ENCODE measurements at regions not wholly inside any gene's neighbourhood (a gene's known extent, or its start where the extent isn't known, plus 50 kb on each side); places are given as distances from the start of the nearest gene placed in this dataset.

- TF ChIP-seq CTCF (tag by site-specific recombination; IDR thresholded peaks at IDR 0.05), result no peak
- no peak for TF ChIP-seq TRIM28 (IDR thresholded peaks at IDR 0.05; ENCODE audit: borderline replicate concordance, low read length)
- no peak for TF ChIP-seq ATF2 (tag by site-specific recombination; IDR thresholded peaks at IDR 0.05; ENCODE audit: low read depth)
- no peak for TF ChIP-seq TSHZ1 (tag by site-specific recombination; IDR thresholded peaks at IDR 0.05; ENCODE audit: borderline replicate concordance)
- no peak for TF ChIP-seq ZNF354C (tag by site-specific recombination; IDR thresholded peaks at IDR 0.05; ENCODE audit: borderline replicate concordance, low read depth)
- TF ChIP-seq REPIN1 (tag by site-specific recombination; IDR thresholded peaks at IDR 0.05; ENCODE audit: low read depth), result no peak
Measured at GRCh38 chr9:107720501-107720900, 230.9 kb upstream of the KLF4 start.
